ENCODE measurements at regions not wholly inside any gene's neighbourhood (a gene's known extent, or its start where the extent isn't known, plus 50 kb on each side); places are given as distances from the start of the nearest gene placed in this dataset.
"Not testable (repeated sequence)": the region's sequence is repeated elsewhere in the genome, so short reads cannot be mapped to it uniquely, and the experiment has no call there.

GRCh38 chr3:81354119-81354518 lies 407.3 kb downstream of the GBE1 start:
- DNase-seq: no peak

- DNase-seq: no peak
Measured at GRCh38 chr3:81352867-81353266, 408.6 kb downstream of the GBE1 start.

- no peak for DNase-seq
Measured at GRCh38 chr3:81349816-81350340, 411.6 kb downstream of the GBE1 start.

GRCh38 chr3:81339040-81339845 lies 422.2 kb downstream of the GBE1 start:
- DNase-seq: no peak

GRCh38 chr3:81336470-81336869 lies 425.0 kb downstream of the GBE1 start:
- no peak for DNase-seq

GRCh38 chr3:81329835-81330234 lies 431.6 kb downstream of the GBE1 start:
- not testable (repeated sequence) for DNase-seq

- no peak for DNase-seq
Measured at GRCh38 chr3:81326245-81326644, 435.2 kb downstream of the GBE1 start.

- no peak for DNase-seq
Measured at GRCh38 chr3:81320862-81321261, 440.6 kb downstream of the GBE1 start.

GRCh38 chr3:81315030-81315429 lies 446.4 kb downstream of the GBE1 start:
- no peak for DNase-seq

- no peak for DNase-seq
Measured at GRCh38 chr3:81311321-81311720, 450.1 kb downstream of the GBE1 start.

GRCh38 chr3:81308306-81308705 lies 453.1 kb downstream of the GBE1 start:
- no peak for DNase-seq

- DNase-seq: no peak
Measured at GRCh38 chr3:81307221-81307620, 454.2 kb downstream of the GBE1 start.

- no peak for DNase-seq
Measured at GRCh38 chr3:81303321-81303720, 458.1 kb downstream of the GBE1 start.

- DNase-seq: no peak
Measured at GRCh38 chr3:81302045-81302444, 459.4 kb downstream of the GBE1 start.

- no peak for DNase-seq
Measured at GRCh38 chr3:81301230-81301629, 460.2 kb downstream of the GBE1 start.

GRCh38 chr3:81300324-81300927 lies 461.0 kb downstream of the GBE1 start:
- peak; percentile 16 for DNase-seq

GRCh38 chr3:81299481-81299880 lies 462.0 kb downstream of the GBE1 start:
- DNase-seq: no peak

- no peak for DNase-seq
Measured at GRCh38 chr3:81295906-81296577, 465.4 kb downstream of the GBE1 start.

GRCh38 chr3:81293156-81293555 lies 468.3 kb downstream of the GBE1 start:
- DNase-seq: no peak

GRCh38 chr3:81291586-81291985 lies 469.9 kb downstream of the GBE1 start:
- no peak for DNase-seq

- DNase-seq: no peak
Measured at GRCh38 chr3:81289676-81290075, 471.8 kb downstream of the GBE1 start.

GRCh38 chr3:81279481-81280379 lies 481.7 kb downstream of the GBE1 start:
- DNase-seq: no peak

- no peak for DNase-seq
Measured at GRCh38 chr3:81277853-81278252, 483.6 kb downstream of the GBE1 start.
